HG02588 (cell line): ENCODE measurements at regions not wholly inside any gene's neighbourhood (a gene's known extent, or its start where the extent isn't known, plus 50 kb on each side); places are given as distances from the start of the nearest gene placed in this dataset.

Experiments
- ATAC-seq: cut with Tn5 transposase; IDR thresholded peaks from one replicate; pipeline ENCODE4 v1.9.1; 2021; ENCODE audit warnings: mild to moderate bottlenecking, moderate library complexity; ENCODE audit not compliant: unreplicated experiment

- ATAC-seq: no peak
Measured at GRCh38 chr2:82896117-82896516, 1563.0 kb downstream of the SUCLG1 start.

DNA sequence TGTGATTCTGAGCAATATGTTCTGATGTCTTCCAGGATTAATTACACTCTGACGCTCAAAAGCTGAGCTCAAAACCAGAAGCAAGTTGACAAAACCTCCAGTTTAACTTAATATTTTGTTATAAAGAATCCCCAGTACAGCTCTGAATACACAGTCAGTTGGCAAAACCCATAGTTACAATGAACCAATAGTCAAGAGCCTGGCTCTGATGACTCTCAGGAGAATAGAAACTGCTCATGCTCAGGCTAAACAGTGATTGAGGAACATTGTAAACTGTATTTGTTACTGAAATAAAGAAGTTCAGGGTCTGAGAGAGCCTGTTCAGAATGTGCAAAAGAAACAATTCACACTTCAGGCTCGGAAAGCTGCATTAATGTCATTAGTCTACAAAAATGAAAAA lies 1565.9 kb downstream of the SUCLG1 start:
- ATAC-seq: no peak

- no peak for ATAC-seq
Measured at GRCh38 chr2:82879803-82880202, 1579.3 kb downstream of the SUCLG1 start.

DNA sequence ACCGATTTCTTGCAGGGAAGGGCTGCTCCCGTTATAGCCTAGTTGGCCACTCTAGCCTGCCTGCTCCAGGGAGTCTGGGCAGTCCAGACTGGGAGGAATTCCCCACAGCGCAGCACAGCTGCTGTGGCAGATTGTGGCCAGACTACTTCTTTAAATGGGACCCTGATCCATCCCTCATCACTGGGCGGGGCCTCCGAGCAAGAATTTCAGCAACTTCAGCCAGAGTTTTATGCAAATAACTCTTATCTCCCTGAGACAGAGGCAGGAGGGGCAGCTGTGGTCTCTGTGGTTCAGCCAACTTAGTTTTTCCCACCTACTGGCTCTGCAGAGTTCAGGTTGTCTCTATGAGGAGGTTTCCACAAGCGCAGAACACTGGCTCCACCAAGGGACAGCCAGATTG lies 1583.2 kb downstream of the SUCLG1 start:
- ATAC-seq: no peak

GRCh38 chr2:82857967-82858366 lies 1601.1 kb downstream of the SUCLG1 start:
- no peak for ATAC-seq

DNA sequence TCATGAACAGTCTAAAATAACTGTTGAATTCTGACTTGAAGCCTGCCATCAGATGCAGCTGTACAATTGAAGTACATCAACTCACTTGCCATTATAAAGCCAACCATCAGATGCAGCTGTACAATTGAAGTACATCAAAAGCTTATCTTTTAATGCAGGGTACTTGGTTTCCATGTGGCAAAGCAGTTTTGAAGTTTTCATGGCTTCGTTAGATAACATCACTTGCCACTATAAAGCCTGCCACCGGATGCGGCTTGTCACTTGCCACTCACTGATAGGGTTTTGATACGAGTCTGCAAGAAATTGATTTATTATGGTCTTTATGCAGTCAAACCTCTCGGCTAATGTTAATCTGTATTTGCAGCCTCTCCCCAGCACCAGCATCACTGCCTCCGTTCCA lies 1605.8 kb downstream of the SUCLG1 start:
- no peak for ATAC-seq

GRCh38 chr2:82852787-82853186 lies 1606.3 kb downstream of the SUCLG1 start:
- ATAC-seq: no peak

GRCh38 chr2:82848285-82848684 lies 1610.8 kb downstream of the SUCLG1 start:
- ATAC-seq: no peak

DNA sequence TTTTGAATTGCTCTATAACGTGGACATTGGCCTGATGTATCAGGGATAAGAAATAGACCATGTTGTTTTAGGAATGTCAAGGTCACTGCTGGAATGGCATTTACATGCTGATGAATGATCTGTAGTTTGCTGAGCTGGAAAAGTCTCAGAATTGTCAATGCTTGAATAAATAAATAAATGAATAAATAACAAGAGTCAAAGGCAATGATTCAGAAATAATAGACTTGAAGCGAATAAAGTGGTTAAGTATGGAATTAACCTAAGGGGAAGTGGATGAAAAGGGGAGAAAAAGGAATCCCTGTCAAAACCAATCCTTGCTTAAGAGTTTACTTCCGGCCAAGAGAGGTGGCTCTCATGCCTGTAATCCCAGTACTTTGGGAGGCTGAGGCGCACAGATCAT lies 1620.0 kb downstream of the SUCLG1 start:
- no peak for ATAC-seq

DNA sequence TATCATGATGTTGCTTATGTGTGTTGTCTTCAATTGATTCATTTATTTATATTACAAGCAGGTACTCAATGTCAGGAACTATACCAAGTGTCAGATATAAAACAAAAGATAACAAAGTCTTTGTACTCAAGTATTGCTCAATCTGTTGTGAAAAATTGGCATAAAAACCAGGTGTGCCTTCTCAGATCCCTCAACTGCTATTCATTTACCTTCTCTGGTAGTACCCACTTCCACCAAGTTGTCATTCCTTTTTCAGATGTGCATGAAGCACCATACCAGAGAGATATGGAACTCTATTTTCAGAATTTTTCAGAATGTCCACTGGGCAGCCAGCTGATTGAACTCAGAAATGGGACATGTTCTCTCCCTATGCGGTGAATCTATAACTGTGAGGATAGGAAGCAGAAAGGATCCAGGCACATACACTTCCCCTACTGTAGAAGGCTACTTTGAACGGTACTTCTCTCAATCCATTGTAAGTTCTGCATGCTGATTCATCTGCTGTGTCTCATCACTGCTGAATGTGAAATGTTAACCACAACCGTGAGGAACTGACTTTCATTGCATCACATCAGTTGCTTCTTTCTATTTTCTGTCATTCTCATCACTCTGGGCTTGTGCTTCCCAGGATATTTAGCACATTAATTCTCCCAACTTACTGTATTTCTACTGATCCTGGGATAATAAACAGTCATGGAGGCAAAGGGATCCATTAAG lies 1621.3 kb downstream of the SUCLG1 start:
- no peak for ATAC-seq

DNA sequence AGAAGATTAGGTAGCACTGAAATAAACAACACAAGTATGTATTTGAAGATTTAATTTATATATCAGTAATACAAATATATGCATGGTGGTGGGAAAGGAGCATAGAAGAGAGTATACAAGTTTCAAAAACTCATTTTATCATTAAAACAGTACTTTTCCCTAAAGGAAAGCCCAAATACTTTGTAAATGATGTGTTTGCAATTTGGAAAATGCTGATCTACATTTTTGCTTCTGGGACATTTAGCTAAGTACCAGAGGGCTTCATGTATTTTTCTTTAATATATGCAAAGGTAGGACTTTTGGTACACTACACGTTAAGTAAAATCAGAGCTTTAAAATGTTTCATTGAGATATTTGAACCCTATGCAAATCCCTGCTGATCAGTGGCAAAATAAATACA lies 1624.2 kb downstream of the SUCLG1 start:
- no peak for ATAC-seq

GRCh38 chr2:82827426-82827825 lies 1631.7 kb downstream of the SUCLG1 start:
- no peak for ATAC-seq

GRCh38 chr2:82826437-82826836 lies 1632.6 kb downstream of the SUCLG1 start:
- ATAC-seq: no peak

DNA sequence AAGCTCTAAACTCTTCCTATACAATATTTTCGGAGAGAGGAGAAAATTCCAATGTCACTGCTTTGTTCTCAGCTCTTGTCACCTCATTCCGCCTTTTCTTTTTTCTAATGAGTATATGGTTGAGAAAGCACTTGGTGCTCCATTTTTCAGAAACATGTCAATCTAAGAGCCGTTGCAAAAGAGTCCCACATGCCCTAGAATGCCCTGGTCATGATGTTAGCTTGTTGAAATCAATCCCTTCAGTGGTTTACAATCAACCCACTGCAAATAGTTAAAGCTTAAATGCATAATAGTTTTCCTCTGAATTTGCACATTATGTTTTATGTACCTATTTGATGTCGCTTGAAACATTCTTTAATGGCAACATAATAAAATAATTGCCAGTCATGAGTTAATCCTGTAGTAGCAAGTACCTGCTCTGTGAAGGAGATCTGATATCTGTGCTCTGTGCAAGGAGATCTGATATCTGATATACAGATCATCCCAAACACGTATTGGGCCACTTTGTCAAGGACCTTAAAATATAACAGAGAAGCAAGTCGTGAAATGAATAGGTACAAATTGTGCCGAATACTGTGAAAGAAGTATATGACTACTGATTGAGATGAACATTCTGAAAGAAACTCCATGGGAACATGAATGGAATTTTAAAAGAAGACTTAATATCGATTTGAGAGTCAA lies 1633.5 kb downstream of the SUCLG1 start:
- no peak for ATAC-seq

DNA sequence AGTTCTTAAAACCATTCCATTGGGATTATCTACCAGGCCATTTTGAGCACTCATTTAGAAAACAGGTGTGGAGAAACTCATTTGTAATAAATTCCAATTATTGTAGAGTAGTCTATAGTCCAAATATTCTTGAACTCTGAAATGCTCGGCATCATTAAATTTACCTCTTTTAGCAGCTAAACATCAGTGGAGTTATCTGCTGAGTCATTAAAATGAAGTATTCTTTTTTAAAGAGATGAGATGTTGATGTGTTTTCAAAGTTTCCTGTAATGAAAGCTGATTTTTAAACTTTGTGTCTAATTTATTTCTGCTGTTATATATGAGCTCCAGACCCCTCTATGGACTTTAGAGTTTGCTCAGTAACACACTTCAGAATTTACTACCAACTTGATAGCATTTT lies 1635.2 kb downstream of the SUCLG1 start:
- ATAC-seq: no peak

GRCh38 chr2:82819951-82820350 lies 1639.1 kb downstream of the SUCLG1 start:
- no peak for ATAC-seq

GRCh38 chr2:82814146-82814545 lies 1644.9 kb downstream of the SUCLG1 start:
- ATAC-seq: no peak

DNA sequence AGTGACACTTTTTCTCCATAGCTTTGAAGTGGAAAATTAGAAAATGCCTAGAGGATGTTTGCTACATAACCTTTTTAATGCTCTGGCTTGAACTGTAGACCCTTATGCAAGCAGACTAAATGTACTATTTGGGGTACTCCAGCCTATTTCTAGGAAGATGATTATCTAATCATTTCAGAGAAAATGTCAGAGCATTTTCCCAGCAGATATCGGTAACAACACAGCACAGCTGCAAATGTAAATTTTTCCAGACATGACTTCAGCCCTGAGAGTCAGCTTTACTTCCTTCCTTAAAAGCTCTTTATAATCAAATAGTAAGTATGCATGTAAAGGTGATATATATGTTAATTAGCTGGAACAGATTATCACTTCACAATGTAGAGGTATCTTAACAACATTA lies 1647.1 kb downstream of the SUCLG1 start:
- no peak for ATAC-seq

- no peak for ATAC-seq
Measured at GRCh38 chr2:82803307-82803706, 1655.8 kb downstream of the SUCLG1 start.

- no peak for ATAC-seq
Measured at GRCh38 chr2:82797469-82797868, 1661.6 kb downstream of the SUCLG1 start.

DNA sequence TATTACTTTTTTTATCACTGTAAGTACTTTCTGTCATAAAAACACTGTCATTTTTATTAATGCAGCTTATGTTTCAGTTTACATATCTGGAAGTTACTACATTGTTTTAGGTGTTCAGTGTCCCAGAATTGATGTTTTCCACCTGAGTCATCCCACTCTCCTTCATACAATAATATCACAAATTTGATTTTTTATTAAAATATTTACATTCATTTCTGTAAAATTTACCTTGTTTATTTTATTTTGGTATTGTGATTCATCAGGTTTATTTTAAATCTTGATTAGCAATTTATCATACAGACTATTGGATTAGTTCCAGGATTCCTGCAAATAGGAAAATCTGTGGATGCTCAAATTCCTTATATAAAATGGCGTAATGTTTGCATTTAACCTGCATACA lies 1662.9 kb downstream of the SUCLG1 start:
- no peak for ATAC-seq

DNA sequence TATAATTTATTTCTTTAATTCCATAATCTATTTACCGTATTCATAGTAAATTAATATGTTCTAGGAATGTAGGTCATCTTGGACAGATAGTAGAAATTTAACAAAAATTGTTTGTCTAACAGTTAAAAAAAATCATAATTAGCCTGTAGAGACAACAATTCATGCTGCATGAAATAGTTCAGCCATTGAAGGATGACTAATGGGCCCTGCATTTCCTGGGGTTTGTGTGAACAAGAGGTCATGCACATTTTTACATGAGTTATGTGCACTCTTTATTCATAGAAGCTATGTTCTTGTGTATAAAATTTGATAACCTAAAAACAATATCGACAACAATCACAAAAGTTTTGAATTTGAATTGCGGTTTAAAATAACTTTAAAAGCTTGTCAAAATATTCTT lies 1663.6 kb downstream of the SUCLG1 start:
- no peak for ATAC-seq
